AML-193 (cell line): ENCODE measurements at regions not wholly inside any gene's neighbourhood (a gene's known extent, or its start where the extent isn't known, plus 50 kb on each side); places are given as distances from the start of the nearest gene placed in this dataset.

ENCODE experiments used
- DNase-seq, 2 experiments: peaks; one replicate each; lab custom pipeline; 2025; lab: John Stamatoyannopoulos, UW

- no peak for DNase-seq
These were observed 219.3 kb upstream of the MKLN1 start for GRCh38 chr7:131108212-131108940.

DNA sequence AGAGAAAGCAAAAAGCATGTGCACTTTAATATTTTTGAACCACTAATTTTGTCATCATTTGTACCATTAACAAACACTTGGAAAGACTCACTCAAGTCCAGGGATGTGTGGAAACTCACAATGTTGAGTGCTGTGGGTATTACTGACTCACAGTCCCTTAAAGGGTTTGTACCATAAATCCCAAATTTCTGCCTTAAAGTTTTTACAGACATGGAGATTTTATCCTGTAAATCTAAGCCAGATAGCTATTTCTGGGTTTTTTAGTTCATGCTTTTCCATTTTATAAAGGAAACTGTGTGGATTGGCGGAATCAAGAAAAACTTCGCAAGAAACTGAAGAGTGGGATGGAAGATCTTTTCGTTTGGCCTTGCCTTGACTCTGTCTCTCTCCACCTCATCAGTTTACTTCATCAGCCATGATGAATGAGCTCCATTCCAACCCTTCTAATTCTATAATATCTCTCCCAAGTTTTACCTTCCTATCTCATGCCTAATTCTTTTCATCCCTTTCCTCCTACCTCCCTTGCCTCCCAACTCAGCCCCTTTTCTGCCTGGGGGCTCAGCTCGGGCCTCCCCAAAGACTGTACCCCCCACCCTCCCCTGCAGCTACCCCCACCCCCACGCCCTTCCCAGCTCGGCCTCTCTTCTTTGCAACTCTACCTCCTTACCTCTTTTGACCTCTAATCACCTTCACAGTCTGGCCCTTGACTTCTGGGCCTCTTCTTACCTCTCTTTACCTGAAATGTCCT, 218.5 kb upstream of the MKLN1 start:
- no peak for DNase-seq

DNA sequence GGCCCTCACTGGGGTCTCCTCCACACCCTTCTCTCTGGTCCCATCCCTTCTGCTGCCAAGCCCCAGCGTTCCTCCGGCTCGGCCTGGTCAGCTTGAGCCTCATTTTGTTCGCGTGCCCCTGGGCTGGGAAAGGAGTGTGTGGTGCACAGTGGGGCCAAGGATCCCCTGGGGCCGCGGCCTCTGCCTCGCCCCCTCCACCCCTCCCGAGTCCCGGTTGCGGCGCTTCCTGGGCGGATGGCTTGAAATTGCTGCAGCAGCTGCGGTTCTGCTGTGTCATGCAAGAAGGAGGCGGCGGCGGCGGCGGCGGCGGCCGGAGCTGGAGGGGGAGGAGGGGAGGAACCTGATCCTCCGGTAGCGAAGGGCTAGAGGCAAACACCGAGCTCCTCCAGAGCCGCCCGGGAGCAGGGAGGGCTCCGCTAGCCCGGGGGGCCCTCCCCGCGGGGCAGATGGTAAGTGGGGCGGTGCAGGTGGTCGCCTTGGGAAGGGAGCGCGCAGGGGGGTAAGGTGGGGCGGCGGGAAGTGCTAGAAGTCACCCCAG, 217.8 kb upstream of the MKLN1 start:
- peak; percentile 46 to 48 for DNase-seq

GRCh38 chr7:131110297-131111080, 217.2 kb upstream of the MKLN1 start:
- DNase-seq = no peak

DNA sequence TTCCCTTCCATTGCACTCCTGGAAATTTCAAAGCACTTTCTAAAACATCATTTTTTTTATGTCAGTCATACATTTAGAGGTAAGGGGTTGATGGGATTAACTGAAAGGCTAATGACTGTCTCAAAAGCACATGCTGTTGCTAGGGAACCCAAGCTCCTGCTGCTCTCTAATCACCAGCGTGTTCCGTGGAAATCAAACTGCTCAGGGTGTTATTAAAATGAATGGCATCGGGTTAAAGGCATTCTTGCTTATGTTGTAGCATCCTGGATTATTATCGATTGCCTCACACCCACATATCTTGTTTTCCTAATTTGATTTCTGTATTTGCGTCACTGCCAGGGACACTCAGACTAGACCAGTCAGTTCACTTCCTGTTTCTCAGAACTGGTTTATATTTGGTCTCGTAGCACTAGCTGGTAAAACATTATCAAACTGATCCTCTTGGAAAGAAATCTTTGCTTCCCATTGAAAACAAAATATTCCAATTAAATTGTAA, 216.5 kb upstream of the MKLN1 start:
- DNase-seq = peak; percentile 41 to 66

- no peak for DNase-seq
These were observed 215.9 kb upstream of the MKLN1 start for GRCh38 chr7:131111792-131112191.

GRCh38 chr7:131112431-131112830, 215.2 kb upstream of the MKLN1 start:
- DNase-seq = no peak

GRCh38 chr7:131115340-131115739, 212.3 kb upstream of the MKLN1 start:
- no peak for DNase-seq

DNA sequence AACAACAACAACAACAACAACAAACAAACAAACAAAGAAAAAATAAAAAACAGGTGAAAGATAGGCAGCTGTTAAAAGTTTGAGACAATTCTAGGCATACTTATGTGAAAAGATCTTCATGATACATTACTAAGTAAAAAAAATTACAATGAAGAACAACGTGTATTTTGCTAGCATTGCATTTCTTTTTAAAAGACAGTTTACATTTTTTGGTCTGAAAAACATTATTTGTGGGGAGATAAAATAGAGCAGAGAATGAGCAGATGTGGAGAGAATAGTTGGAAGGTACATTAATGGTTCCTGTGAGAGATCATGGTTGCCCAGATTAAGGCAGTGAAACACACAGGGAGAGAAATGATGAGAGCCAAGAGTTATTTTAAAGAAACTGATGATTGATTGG, 210.2 kb upstream of the MKLN1 start:
- DNase-seq = no peak

DNA sequence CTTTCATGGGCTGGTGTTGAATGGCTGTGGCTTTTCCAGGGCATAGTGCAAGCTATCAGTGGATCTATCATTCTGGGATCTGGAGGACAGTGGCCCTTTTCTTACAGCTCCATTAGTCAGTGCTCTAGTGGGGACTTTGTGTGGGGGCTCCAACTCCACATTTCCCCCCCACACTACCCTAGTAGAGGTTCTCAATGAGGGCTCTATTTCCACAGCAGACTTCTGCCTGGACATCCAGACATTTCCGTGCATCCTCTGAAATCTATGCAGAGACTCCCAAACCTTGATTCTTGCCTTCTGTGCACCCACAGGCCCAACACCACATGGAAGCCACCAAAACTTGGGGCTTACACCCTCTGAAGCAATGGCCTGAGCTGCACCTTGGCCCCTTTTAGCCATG, 208.3 kb upstream of the MKLN1 start:
- no peak for DNase-seq

DNA sequence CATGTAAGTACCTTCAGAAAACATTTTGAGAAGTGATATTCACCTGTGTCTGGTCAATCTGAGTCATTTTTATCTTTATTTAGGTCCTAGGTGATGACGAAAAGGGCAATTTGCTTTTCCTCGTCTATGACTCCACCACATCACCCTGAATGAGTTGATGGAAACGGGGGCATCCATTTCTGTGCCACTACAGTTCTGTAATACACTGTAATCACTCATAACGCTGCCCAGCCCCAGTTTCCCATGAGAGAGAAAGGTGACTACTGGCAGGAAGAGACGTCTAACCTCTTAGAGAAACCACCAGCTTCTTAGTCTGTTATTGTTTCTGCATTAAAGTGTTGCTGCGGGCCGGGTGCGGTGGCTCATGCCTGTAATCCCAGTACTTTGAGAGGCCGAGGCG, 205.3 kb upstream of the MKLN1 start:
- DNase-seq = no peak

GRCh38 chr7:131124001-131124629, 203.6 kb upstream of the MKLN1 start:
- DNase-seq = no peak

DNA sequence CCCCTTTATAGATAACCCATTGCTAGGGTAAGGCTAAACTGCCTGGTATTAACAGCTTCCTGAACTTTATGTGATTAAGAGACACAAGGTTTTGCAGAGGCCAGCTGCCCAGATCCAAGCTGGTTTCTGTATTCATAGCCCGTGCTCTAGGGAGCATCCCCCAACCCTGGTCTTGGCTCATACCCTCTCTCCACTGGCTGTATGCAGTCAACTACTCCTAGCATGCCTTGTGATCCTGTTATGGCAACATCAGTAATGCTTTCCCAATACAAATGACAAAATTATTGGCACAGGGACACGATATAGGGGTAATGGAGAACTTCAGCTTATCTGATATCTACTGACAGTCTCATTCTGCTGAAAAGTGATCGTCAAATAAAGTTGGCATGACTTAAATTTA, 202.8 kb upstream of the MKLN1 start:
- DNase-seq = no peak

DNA sequence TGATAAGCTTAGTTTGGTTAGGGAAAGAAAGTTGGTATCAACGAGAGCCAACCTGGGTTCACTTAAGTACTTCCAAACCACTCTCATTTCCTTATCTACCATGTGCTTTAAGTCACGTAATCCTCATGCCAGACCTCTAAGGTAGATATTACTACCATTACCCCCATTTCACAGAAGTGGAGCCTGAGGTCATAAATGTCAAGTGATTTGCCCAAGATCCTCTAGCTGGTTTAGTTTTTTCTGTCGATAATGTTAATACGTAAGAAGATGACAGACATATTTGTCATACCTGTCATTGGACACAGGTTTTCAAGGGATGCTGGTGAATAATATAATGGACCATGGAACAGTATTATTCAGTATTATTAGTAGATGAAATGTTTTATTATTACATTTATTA, 197.4 kb upstream of the MKLN1 start:
- no peak for DNase-seq

DNA sequence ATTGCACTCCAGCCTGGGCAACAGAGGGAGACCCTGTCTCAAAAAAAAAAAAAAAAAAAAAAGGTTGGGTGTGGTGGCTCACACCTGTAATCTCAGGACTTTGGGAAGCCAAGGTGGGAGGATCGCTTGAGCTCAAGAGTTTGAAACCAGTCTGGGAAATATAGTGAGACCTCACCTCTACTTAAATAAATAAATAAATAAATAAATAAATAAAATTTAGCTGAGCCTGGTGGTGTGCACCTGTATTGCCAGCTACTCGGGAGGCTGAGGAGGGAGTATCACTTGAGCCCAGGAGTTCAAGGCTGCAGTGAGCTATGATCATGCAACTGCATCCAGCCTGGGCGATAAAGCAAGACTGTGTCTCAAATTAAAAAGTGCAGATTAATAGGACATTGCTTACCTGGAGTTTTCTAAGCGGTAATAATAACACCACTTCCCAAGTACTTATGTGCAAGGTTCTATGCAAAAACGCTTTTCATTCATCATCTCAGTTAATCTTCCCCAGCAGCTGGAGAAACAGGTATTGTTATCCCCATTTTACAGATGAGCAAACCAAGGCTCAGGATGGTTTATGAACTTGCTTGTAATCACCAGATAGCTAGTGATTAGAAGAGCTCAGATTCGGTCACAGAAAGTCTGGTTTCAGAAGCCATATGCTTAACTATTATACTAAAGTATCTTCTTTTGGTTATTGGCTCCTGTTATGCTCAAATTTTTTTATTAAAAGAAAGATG, 196.5 kb upstream of the MKLN1 start:
- no peak for DNase-seq

GRCh38 chr7:131131746-131132431, 195.8 kb upstream of the MKLN1 start:
- no peak for DNase-seq

DNA sequence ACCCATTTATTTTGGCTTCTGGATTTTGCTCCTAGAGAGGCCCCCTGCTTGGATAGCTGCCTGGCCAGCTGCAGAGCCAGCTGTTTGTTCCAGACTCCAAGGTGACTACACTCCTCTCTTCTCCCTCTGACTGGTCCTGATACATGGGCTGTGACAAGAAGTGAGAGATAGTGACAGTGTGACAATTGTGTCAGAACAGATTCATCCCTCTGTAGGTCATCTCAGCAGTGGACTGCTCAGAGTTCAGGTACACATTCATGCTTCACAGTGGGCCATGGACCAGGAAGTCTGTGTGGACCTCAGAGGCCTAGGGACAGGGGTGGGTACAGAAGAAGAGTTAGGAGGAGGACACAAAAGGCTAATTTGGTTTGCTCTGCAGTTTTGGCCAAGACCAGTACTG, 188.2 kb upstream of the MKLN1 start:
- no peak for DNase-seq

DNA sequence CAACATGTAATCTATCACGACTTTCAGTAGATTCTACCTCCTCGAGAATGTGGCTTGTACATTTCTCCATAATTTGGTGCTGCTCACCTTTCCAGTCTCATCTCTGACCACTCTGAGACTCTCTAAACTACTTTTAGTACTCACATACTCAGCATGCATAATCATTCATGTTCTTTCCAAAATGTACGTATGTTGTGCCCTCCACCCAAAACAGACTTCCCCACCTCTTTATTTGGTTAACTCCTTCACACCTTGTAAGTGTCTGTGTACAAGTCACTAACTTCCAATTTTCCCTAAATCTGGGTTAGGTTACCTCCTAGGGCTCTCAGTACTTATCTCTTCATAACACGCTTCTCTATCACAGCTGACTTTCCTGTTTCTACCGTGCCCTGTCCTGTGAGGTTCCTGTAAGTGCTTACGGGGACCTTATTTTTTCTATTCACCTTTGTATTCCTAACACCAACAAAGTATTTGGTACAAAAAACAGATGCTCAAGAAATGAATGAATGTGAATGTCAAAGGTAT, 186.2 kb upstream of the MKLN1 start:
- no peak for DNase-seq

- DNase-seq = no peak
These were observed 183.8 kb upstream of the MKLN1 start for GRCh38 chr7:131143869-131144268.

DNA sequence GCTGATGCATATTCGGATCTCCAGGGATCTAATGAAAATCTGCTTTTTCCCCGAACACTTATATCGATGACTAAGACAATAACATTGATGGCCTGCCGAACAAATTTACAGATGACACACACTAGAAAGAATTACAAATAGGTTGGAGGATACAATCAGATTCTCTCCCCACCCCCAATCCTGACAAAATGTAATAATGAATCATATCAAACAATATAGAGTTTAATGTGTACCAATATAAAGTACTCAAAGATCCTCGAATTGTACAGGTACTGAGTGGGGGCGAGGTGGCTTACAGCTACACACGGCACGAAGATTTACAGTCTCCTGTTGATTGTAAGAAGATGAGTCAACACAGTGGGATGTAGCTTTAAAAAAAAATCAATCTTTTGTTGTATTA, 182.7 kb upstream of the MKLN1 start:
- DNase-seq = no peak
